Activated naive CD4-positive, alpha-beta T cell treated with anti-CD3 and anti-CD28 coated beads for 36 hours (primary cell): ENCODE measurements at regions not wholly inside any gene's neighbourhood (a gene's known extent, or its start where the extent isn't known, plus 50 kb on each side); places are given as distances from the start of the nearest gene placed in this dataset.

Experiments used
- CTCF ChIA-PET: fragments of 350-600 bp; sonication (Branson Sonifier 250); formaldehyde crosslinking; loops from one replicate; lab custom pipeline; 2021; ENCODE audit warnings: antibody characterized with exemption; lab: Charles Lee
- DNase-seq: peaks from one replicate; pipeline ENCODE4 v3.0.0-alpha.2; 2020
- H3K27ac Mint-ChIP-seq: one replicate; pipeline ENCODE4 v1.8.0; 2021; ENCODE audit warnings: mild to moderate bottlenecking, mixed read lengths
- H3K27me3 Mint-ChIP-seq: one replicate; pipeline ENCODE4 v1.8.0; 2021; ENCODE audit warnings: low read depth, mixed read lengths
- H3K36me3 Mint-ChIP-seq: one replicate; pipeline ENCODE4 v1.8.0; 2021; ENCODE audit warnings: low read depth, mixed read lengths
- H3K4me1 Mint-ChIP-seq: one replicate; pipeline ENCODE4 v1.8.0; 2021; ENCODE audit warnings: low read depth, mixed read lengths
- H3K4me3 Mint-ChIP-seq: one replicate; pipeline ENCODE4 v1.8.0; 2021; ENCODE audit warnings: mild to moderate bottlenecking, moderate library complexity, mixed read lengths
- H3K9me3 Mint-ChIP-seq: one replicate; pipeline ENCODE4 v1.8.0; 2021; ENCODE audit warnings: mixed read lengths
- intact Hi-C: fragments of 100-400 bp; cut with micrococcal nuclease; formaldehyde crosslinking; loops from one replicate; pipeline ENCODE4 v1.15.1; 2023

DNA sequence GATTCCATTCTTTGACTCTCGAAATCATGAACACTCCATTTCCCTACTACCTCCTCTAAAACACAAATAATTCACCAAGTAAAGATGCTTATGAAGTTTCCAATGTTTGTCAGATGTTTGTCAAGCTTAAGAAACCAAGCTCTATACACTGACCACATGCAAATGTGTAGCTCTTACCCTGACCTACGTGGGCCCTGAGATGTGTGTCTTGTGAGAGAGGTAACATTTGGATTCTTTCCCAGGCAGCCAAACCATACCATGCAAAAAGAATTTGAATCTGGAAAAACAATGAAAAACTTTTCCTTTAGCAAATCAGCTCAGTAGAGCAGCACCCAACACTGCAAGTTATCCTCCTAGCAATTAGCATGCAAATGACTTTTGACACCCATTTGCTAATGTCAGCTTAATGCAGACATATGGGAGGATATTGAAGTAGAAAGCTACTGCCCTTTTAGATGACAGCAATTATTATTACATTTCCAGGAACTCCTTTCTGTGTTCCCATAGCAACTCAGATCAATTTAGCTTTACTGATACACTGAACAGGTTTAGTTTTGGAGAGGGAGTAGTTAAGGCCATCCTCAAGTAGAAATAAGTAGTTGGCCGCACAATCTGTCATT lies 83.2 kb upstream of the RGS4 start:
- Mint-ChIP-seq H3K27me3 (peaks cover 17% of the 10 kb centered on the region), H3K36me3 (no peaks in the 10 kb centered on the region), H3K4me1 (no peaks in the 10 kb centered on the region), H3K4me3 (no peak overlapping the region), H3K27ac (no peak overlapping the region), H3K9me3 (no peaks in the 10 kb centered on the region)
- CTCF ChIA-PET: no interaction called here
- intact Hi-C loops: no loop called here
- DNase-seq: no peak

DNA sequence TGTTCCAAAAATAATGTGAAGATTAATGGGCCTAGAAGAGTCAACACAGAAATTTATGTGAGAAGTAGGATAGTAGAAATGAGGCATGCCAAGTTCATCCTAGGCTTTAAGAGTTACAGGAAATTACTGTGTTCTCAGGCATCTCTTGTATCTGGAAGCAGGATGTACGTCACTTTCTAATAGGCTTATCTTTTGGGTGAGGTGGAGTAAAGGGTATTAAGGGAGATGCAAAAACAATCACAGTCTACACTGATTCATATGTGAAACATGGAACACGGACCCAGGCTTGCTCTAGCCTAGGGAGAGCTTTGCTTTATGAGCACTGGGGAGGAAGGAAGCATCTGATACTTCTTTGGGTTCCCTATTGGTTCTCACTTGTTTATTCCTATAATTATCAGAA lies 84.5 kb upstream of the RGS4 start:
- Mint-ChIP-seq H3K9me3 (no peaks in the 10 kb centered on the region), H3K27me3 (peaks cover 13% of the 10 kb centered on the region)
- CTCF ChIA-PET: no interaction called here

DNA sequence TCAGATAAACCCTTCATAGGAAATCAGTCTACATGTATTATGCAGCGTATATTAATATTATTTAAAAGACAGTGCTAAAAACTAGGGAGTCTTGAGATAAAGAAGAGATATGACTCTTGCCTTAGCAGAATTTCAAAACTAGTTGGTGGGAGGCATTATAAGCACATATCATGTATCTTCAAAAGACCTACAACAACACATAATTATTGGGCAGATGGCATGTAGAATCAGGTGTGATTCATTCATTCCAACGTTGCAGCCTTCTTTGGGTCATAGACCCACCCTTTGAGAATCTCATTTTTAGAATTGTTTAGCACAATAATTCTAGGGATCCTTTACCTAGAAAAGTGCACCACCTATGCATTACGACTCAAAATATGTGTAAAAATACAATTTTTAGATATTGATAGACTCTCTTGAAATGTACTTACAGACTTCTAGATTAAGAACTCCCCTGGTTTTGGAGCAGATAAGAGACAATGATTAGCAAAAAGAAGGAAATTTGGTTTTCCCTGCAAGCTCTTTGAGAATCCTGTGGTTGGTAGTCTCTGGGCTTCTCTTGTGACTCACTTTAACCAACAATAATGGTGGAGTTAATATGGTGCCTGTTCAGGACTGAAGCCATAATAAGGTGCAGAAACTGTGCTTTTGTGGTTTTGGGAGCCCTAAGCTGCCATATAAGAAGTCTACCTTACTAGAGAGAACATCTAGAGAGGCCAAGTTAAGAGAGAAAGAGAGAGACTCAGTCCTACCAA lies 85.3 kb upstream of the RGS4 start:
- peaks cover 11% of the 10 kb centered on the region for H3K27me3 Mint-ChIP-seq
- DNase-seq: no peak
- intact Hi-C loops: loop anchor here (2.0 kb wide), 1 partner anchor 21 kb away; no protein-coding TSS in a partner anchor
- CTCF ChIA-PET: no interaction called here
- no peaks in the 10 kb centered on the region for H3K36me3 Mint-ChIP-seq
- no peak overlapping the region for H3K4me3 Mint-ChIP-seq
- H3K9me3 Mint-ChIP-seq: no peaks in the 10 kb centered on the region
- H3K27ac Mint-ChIP-seq: no peak overlapping the region
- H3K4me1 Mint-ChIP-seq: no peaks in the 10 kb centered on the region

More for the DNA sequence above, 84.5 kb upstream of the RGS4 start:
- H3K36me3 Mint-ChIP-seq: no peaks in the 10 kb centered on the region
- no peaks in the 10 kb centered on the region for H3K4me1 Mint-ChIP-seq
- intact Hi-C loops: no loop called here
- no peak overlapping the region for H3K27ac Mint-ChIP-seq
- no peak overlapping the region for H3K4me3 Mint-ChIP-seq
- no peak for DNase-seq

DNA sequence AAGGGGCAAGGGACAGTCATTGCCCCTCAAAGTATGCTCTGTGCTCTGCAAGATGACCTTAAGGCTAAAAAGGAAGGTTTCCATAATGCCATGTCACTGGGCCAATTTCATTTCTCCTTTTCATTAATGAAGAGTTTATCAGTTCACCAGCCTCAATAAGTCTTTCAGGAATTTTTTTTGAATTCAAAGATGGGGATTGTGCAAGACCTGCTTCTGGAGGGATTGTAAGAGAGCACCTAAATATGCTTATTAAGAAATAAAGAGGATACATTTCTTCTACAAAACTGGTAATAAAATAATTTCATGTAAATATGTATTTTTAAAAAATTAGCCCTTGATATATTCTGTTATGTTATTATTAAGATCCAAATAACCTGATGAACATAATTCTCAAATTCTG lies 86.8 kb upstream of the RGS4 start:
- CTCF ChIA-PET: no interaction called here
- no peak for DNase-seq
- no peaks in the 10 kb centered on the region for H3K4me1 Mint-ChIP-seq

DNA sequence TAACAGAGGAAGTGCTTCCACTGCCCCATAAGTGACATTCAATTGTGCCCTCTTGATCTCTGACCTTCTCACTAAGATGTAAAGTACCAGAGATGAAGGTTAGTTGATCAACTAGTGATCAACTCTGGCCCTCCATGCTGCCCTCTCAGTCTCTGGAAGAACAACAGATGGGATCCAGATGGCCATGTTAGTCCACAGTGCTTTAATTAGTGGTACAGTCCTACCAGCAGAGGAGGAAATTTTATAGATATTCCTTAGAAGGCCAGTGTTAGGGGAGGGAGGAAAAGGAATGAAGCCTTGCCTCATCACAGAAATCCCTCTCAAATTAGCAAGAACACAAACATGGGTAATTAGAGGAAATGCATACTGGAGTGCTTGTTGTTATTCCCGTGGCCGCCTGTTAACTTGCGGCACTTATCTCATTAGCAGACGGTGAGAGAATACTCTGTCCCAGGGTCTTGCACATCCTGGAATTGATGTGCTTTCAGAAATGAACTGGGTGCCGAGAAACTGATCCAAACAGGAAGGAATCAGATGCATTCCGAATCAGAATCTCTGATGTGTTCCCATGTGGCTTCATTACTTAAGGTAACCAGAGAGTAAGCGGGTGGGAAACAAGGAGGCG lies 91.1 kb upstream of the RGS4 start:
- CTCF ChIA-PET: no interaction called here
- no peak overlapping the region for H3K27ac Mint-ChIP-seq
- no peak for DNase-seq
- intact Hi-C loops: no loop called here
- no peaks in the 10 kb centered on the region for H3K9me3 Mint-ChIP-seq
- peaks cover 8% of the 10 kb centered on the region for H3K27me3 Mint-ChIP-seq
- no peaks in the 10 kb centered on the region for H3K36me3 Mint-ChIP-seq
- H3K4me1 Mint-ChIP-seq: no peaks in the 10 kb centered on the region
- H3K4me3 Mint-ChIP-seq: no peak overlapping the region

More for the DNA sequence above, 86.8 kb upstream of the RGS4 start:
- H3K27ac Mint-ChIP-seq: no peak overlapping the region
- no peaks in the 10 kb centered on the region for H3K36me3 Mint-ChIP-seq
- no peak overlapping the region for H3K4me3 Mint-ChIP-seq
- H3K9me3 Mint-ChIP-seq: no peaks in the 10 kb centered on the region
- H3K27me3 Mint-ChIP-seq: peaks cover 9% of the 10 kb centered on the region
- intact Hi-C loops: loop anchor here (2.0 kb wide), 1 partner anchor 20 kb away; no protein-coding TSS in a partner anchor

DNA sequence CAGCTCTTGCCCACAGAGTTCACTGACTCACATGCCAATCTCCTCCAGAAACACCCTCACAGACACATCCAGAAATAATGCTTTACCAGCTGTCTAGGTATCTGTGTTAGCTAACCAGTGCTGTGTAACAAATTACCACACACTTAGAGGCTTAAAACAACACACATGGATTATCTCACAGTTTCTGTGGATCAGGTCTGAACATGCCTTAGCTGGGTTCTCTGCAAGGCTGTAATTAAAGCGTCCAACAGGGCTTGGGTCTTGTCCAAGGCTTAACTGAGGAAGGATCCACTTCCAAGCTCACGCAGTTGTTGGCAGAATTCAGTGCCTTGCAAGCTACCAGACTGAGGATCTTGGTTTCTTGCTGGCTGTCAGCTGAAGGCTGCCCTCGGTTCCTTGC lies 92.5 kb upstream of the RGS4 start:
- Mint-ChIP-seq H3K27me3 (peaks cover 6% of the 10 kb centered on the region), H3K36me3 (no peaks in the 10 kb centered on the region), H3K27ac (no peak overlapping the region), H3K4me3 (no peak overlapping the region), H3K9me3 (no peaks in the 10 kb centered on the region), H3K4me1 (no peaks in the 10 kb centered on the region)
- no peak for DNase-seq
- intact Hi-C loops: no loop called here
- CTCF ChIA-PET: no interaction called here

DNA sequence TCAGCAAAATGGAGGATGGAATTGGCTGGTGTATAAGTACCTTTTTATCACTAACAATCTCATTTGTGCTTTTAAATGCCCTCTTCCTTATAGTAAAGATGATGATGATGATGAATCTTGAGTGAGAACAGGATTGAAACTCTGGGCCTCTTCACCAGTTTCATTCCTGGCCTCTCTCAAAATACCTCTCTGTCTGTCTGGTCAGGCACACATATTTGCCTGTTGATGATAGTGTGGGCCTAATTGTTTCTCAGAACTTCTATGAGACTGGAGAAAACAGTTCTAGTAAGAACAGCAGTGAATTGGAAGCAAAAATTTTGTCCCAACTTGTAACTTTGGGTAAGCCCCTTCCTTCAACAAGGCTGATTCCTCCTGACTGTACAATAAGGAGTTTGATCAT lies 94.4 kb upstream of the RGS4 start:
- H3K4me3 Mint-ChIP-seq: no peak overlapping the region
- no peak overlapping the region for H3K27ac Mint-ChIP-seq
- no peaks in the 10 kb centered on the region for H3K36me3 Mint-ChIP-seq
- no peaks in the 10 kb centered on the region for H3K9me3 Mint-ChIP-seq
- H3K27me3 Mint-ChIP-seq: peaks cover 5% of the 10 kb centered on the region
- CTCF ChIA-PET: no interaction called here
- H3K4me1 Mint-ChIP-seq: no peaks in the 10 kb centered on the region
- intact Hi-C loops: no loop called here
- DNase-seq: no peak

DNA sequence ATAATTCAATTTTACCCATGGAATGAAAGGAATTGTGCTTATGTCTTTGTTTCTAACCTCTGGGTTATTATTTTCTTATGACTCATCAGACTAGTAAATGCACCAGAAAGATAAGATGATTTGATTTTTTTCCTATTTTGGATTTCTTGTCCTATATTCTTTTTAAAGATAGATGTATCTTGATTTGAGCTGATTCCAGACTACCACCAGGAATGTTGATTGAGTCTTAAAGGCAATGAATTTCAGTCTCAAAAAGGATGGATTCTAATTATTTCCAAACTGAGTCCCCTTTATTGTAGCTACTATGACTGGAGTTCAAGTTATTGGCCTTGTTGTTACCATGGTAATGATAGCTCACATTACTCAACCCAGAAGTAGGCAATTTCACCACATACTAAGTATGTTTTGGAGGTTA lies 95.8 kb upstream of the RGS4 start:
- Mint-ChIP-seq H3K4me3 (no peak overlapping the region), H3K27ac (no peak overlapping the region), H3K36me3 (no peaks in the 10 kb centered on the region), H3K4me1 (no peaks in the 10 kb centered on the region), H3K9me3 (no peaks in the 10 kb centered on the region), H3K27me3 (peaks cover 7% of the 10 kb centered on the region)
- intact Hi-C loops: no loop called here
- CTCF ChIA-PET: interaction anchor here (0.8 kb wide), 1 partner anchor 25 kb away, joined by 4 read pairs; no protein-coding TSS in a partner anchor
- DNase-seq: no peak

DNA sequence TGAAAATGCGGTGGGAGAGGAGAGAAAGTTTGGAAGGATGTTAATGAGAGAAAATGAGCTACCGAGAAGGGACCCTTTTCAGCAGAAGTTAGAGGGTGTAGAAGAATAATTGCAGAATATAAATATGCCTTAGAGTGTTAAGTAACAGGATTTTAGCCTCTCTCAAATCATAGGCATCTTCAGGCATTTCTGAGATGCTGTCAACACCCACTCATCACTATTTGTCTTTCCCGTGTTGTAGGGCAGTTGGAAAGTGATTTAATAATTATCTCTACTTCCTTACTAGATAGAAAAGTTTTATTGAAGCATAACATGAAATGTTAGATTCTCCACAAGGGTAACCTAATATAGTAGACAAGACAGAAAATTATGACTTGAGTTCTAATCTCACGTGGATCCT lies 96.4 kb upstream of the RGS4 start:
- CTCF ChIA-PET: no interaction called here
- H3K9me3 Mint-ChIP-seq: no peaks in the 10 kb centered on the region
- no peaks in the 10 kb centered on the region for H3K4me1 Mint-ChIP-seq
- H3K27me3 Mint-ChIP-seq: peaks cover 7% of the 10 kb centered on the region
- intact Hi-C loops: no loop called here
- H3K4me3 Mint-ChIP-seq: no peak overlapping the region
- H3K36me3 Mint-ChIP-seq: no peaks in the 10 kb centered on the region
- no peak for DNase-seq
- no peak overlapping the region for H3K27ac Mint-ChIP-seq

DNA sequence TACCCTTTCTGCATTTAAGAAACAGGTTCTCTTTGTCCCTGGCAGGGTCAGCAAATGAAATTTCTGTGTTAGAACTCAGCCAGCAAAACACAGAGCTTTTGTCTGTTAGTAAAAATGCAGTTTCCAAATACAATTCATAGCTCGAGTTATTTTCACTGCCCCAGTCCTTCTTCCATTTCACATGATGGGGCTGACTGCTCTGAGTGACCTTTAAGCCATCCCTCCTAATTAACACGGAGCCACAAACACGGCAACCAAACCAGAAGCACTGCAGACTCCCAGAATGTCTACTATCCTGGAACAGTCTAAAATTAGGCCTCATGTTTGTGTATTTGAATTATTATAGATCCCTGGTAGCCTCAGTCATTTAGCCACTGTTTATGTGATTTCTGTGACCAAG lies 99.1 kb upstream of the RGS4 start:
- peaks cover 7% of the 10 kb centered on the region for H3K27me3 Mint-ChIP-seq
- no peak overlapping the region for H3K4me3 Mint-ChIP-seq
- intact Hi-C loops: no loop called here
- H3K4me1 Mint-ChIP-seq: no peaks in the 10 kb centered on the region
- DNase-seq: no peak
- CTCF ChIA-PET: no interaction called here
- H3K36me3 Mint-ChIP-seq: no peaks in the 10 kb centered on the region
- no peaks in the 10 kb centered on the region for H3K9me3 Mint-ChIP-seq
- H3K27ac Mint-ChIP-seq: no peak overlapping the region

DNA sequence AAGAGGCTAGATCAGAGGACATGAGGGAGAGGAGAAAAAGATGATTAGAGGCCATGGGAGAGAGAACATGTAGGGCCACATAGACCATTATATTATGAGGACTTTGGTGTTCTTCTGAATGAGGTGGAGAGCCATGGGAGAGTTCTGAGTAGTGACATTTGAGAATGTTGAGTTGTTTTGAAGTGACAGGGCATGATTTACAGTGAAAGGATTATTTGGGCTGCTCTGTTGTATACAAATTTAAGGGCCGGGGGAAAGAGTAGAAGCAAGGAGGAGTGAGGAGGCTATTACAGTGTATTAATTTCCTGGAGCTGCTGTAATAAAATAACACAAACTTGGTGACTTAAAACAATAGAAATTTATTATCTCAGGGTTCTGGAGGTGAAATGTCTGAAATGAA lies 102.5 kb upstream of the RGS4 start:
- CTCF ChIA-PET: no interaction called here
- DNase-seq: no peak
- intact Hi-C loops: no loop called here
- Mint-ChIP-seq H3K36me3 (no peaks in the 10 kb centered on the region), H3K27me3 (peaks cover 6% of the 10 kb centered on the region), H3K4me3 (no peak overlapping the region), H3K4me1 (no peaks in the 10 kb centered on the region), H3K9me3 (no peaks in the 10 kb centered on the region), H3K27ac (no peak overlapping the region)

DNA sequence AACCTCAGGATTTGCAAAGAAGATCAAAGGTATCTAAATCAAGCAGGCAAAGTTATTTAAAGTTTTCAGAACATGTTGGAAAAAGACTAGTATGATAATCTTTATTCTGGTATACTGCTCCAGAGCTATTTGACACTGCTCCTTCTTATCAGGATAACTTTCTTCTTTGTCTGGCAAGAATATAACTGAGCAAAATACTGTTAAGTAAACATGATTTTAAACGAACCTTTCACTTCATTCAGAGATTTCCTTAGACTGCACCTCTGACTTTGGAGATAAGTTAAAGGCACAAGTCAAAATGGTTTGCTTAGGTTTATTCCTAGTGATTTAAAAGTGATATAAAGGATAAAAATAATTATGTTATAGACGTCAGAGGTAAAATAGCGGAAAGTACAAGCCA lies 103.9 kb upstream of the CCDC190 start:
- Mint-ChIP-seq H3K27me3 (peaks cover 6% of the 10 kb centered on the region), H3K4me3 (no peak overlapping the region), H3K9me3 (no peaks in the 10 kb centered on the region), H3K27ac (no peak overlapping the region), H3K4me1 (no peaks in the 10 kb centered on the region), H3K36me3 (no peaks in the 10 kb centered on the region)
- intact Hi-C loops: no loop called here
- CTCF ChIA-PET: no interaction called here
- no peak for DNase-seq
